ENCODE measurements at regions not wholly inside any gene's neighbourhood (a gene's known extent, or its start where the extent isn't known, plus 50 kb on each side); places are given as distances from the start of the nearest gene placed in this dataset.
A peak's percentile ranks its signal among the peaks of the same experiment; 100 is the strongest.
"Not testable (repeated sequence)": the region's sequence is repeated elsewhere in the genome, so short reads cannot be mapped to it uniquely, and the experiment has no call there.

DNA sequence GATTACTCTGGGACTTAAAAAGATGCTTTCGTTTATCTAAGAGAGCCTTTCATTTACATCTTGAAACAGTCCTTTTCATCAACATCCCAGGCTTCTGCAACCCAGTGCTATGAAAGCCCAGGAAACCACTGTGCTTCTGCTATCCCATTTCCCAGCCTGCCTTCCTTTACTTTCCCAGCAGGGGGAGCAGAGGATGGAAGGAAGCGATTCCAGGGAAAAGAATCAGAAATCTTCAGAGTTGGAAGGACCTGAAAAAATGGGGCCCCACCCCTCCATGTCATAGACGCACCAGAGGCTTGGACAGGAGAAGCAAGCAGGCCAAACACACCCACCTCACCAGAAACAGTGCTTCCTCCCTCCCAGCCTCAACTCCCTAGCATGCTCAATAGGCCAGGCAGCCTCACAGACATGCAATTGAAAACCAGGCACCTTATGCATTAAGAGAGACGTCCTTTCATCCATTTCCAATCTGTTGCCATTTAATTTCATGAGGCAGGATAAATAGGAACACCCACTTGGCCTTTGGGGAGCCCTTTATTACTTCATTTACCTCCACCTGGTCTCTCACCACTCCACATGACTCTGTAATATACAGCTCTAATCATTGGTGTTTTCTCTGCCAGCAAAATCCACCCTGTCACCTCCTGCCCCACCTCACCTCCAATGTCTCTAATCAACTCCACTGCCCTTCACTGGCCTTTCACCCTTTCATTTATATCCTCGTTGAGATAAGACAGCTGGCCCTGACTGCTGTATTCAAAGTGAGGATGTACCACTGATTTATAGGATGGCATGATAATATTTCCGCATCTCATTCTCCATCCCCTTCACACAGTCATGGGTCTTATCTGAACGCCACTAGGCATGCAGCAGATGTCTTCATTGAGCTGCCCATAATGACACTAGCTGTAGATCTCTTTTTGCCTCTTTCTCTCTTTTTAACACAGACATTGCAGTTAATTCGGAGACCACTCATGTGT lies 583.9 kb downstream of the NTRK3 start:
- DNase-seq: no peak

DNA sequence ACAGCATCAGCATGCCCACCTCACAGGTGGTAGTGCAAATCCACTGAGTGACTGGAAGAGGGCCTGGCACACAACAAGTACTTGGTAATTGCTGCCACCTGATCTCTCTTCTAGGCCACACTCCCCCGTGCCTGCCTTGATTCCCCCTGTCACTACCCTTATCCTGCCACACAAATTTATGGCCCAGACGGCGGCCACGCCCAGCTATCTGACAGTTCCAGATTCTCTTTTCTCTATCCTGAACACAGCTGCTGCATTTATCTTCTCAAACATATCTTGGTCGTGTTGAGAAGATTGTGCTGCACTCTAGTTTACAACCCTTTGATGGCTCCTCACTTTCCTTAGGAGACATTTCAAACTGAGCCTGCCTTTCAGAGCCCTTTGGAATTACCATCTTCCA lies 585.2 kb downstream of the NTRK3 start:
- no peak for DNase-seq

DNA sequence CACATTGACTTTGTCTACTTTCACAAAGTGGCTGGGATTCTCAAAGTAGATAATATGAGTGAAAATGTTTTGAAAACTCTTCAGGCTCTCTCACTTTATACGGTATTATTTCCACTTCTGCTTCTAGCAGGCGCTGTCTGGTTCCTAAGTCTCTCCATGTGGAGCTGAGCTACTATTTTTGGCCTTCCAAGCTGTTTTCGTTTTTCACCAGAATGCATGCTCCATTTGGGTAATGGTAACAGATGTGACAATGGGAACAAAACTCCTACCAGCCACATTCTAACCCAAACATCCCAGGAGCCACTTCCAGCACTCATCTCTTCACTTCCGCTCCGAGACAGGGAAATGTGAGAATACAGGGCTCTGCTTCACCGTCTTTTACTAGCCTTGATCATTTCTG lies 586.7 kb downstream of the NTRK3 start:
- peak in 1 of 2 donors; percentile 43 for DNase-seq

DNA sequence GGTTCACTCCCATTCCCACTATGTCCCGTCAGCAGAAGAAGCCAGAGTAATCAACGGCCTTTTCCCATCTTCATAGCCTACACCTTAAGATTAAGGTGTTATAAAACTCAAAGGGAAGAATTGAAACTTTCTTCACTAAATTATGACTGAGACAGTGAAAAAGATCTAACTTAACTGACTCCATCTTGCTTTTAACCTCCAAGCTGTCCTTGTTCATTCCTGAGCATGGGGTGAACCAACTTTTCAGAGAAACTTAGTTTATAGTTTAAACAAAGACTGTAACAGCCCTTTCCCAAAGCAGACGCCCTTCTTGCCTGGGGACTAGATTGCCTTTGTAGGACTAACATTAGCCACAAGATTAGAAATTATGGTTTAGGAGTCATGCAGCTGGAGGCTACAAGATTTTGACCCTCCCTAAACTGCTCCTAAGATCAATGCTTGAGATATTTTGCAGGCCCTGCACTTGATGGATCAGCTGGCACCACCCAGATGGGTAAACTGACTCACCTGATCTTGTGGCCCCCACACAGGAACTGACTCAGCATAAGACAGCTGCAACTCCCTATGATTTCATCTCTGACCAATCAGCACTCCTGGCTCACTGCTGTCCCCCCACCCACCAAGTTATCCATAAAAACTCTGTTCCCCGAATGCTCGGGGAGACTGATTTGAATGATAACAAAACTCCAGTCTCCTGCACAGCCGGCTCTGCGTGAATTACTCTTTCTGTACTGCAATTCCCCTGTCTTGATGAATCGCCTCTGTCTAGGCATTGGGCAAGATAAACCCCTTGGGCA lies 587.6 kb downstream of the NTRK3 start:
- not testable (repeated sequence) for DNase-seq

DNA sequence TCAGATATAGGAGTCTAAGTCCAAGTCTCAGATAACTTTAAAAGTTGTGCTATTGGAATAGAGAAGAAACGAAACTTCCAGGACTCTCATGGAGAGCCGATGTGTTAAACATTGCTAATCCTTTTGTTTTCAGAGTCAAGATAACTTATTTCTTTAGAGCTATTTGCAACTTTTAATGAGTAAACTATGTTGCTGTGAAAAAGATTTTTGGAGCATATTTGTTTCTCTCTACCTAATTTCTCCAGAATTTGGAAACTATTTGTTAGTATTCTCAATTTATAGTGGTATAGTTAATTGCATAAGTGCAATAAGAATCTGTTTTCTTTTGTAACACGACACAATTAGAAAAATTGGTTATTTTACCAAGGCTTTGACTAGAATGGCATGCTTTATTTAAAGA lies 588.9 kb downstream of the NTRK3 start:
- no peak for DNase-seq

DNA sequence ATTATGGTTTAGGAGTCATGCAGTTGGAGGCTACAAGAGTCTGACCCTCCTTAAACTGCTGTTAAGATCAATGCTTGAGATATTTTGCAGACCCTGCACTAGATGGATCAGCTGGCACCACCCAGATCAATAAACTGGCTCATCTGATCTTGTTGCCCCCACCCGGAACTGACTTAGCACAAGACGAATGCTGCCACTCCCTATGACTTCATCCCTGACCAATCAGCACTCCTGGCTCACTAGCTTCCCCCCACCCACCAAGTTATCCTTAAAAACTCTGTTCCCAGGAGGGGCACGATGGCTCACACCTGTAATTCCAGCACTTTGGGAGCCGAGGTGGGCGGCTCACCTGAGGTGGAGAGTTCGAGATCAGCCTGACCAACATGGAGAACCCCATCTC lies 594.0 kb downstream of the NTRK3 start:
- no peak for DNase-seq

DNA sequence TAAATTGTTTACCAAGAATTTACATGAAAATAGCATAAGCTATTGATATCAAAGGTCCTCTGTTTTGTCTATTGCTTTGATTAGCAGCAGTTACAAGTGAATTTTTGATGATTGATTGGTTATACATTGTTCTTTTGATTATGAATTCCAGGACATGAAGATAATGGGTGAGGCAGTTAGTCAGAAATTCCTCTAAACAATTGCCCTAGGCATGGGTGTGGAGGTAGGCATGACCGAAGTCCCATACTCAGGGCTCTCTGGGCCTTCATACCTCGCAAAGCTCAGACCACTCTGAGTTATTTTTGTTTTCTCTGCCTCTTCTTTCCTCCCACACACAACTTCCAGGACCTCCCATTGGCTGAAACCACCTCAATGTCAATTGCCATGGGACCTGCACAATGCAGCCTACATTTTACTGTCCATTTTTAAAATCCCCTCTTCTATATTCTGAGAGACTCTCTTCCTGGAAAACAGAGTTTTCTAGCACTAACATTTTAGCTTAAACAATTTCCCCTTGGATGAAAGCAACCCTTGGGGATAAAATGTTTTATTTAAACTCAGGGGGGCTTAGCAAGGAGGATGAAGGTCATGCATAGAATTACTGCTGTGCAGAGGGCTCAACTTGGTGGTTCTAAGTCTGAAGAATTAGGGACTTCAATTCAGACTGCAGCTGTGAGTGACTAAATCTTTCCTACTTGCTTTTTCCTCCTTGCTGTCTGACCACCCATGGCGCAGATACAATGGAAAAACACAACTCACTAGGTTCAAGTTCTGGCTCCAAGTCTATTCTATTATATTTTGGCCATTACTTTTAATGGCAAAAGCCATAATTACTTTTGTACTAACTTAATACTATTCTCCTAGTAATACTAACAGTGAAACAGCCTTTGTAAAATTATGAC lies 594.8 kb downstream of the NTRK3 start:
- DNase-seq: no peak

DNA sequence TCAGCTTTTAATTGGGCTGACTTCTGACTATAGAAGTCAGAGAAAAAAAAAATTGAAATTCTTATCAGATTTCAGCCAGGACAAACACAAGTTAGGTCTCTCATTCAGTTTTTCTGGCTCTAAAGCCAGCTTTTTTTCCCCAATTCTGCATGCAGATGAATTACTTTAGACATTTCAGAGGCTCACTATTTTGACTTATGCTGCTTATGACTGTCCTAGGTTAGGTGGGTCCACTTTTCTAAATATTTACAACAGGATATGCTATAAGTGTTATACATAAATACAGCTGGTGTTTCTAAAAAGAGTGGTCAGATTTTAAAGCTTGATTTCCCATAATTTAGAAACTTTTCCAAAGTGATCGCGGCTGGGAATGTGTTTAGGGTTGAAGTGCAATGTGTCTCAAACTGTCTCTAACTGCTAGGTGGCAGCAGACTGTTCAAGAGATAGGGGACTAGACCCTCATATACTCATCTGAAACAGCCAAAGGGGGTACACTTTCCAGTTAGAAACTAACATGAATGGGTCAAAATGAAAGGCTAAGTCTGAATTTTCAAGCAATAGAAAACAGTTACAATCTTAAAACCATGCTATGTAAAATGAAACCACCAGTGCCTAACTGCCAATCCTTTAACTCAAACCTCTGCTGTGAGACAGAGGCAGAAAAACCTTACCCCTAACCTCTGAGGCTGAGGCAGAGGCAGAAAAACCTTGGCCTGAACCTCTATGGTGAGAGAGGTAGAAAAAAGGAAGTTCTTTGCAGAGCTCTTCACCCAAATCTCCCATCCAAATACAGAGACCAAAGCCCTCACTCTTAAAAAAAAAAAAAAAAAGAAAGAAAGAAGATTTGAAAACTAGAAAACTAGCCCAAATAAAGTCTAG lies 596.0 kb downstream of the NTRK3 start:
- DNase-seq: no peak

DNA sequence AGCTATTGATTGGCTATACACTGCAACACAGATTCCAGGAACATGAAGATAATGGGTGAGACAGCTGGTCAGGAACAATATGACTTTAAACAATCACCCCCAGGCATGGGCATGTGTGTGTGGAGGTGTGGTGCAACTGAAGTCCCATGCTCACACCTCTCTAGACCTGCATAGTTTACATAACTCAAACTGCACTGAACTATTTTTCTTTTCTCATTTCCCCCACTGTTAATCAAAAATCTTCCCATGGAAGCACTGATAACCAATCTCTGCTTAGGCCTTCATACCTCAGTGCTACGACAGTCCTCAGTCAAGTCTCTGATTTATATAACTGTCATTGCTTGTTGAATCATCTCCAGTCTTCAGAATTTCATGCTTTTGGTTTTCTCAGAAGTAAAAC lies 600.2 kb downstream of the NTRK3 start:
- DNase-seq: no peak

DNA sequence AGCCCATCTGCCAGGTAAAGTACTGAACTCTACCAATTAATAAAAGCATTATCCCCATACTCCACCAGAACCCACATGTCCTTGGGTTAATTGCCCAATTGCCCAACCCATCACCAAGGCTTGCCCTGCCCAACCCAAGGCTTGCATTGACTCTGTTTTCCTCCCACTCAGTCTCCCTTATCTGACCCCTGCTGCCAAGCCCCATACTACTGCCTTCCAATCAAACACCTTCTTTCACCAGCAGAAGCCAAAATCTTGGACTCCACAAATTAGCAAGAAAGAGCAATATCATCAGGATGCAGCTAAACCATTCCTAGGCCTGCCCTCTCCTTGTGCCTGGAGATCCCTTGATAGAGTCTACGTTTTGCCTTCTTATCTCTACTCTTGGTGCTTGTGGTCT lies 602.9 kb downstream of the NTRK3 start:
- no peak for DNase-seq

DNA sequence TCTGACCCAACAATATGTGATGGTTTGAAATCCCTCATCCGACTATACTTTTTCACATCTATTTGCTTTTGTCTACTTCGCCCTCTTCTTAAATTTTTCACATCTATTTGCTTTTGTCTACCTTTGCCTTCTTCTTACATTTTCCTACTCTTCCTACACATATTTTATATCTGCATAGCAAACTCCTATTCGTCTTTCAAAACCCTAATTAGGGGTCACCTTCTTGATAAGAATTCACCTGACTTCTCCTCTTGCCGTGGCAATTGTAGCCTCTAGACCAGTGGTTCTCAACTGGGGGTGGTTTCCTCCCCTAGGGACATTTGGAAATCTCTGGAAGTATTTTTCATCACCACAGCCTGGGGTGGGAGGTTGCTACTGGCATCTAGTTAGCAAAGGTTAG lies 607.4 kb downstream of the NTRK3 start:
- DNase-seq: no peak

DNA sequence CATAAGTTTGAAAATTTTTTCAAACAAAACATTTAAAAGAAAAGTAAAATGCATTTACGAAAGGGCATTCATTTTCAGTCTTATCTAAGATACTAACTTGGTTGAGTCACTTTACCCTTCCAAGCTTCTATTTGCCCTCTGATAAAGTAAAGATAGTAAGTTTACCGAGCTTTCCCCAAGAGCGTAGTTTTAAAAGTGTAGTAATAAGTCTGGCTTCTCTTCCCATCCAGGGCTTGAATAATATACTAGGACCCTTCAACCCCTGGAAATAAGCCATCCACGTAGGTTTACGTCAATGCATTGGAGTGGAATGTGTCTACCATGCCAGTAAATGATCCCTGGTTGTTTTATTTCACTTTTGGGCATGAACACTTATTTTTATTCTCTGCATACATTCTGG lies 608.3 kb downstream of the NTRK3 start:
- no peak for DNase-seq

DNA sequence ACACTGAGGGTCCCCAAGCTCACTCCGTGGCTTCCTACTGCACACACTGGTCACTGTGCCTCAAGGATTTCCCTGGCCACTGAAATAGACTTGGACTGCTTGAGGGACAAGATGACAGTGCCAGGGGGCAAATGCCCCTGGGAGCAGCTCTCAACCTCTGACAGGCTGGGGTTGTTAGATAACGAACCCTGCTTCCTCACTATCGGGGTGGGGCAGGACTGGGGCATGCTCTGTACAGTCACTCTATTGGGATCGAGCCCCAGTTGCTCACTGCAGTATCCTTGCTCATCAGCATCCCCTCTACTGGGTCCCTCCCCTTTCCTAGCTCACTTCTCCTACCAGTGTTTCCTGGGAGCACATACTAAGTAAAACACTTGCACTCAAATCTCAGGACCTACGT lies 610.8 kb downstream of the NTRK3 start:
- no peak for DNase-seq

DNA sequence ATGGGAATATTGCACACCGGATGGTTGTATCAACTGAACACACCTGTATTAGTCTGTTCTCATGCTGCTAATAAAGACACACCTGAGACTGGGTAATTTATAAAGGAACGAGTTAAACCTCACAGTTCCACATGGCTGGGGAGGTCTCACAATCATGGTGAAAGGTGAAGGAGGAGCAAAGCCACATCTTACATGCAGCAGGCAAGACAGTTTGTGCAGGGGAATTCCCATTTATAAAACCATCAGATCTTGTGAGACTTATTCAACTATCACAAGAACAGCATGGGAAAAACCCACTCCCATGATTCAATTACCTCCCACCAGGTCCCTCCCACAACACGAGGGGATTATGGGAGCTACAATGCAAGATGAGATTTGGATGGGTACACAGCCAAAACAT lies 613.5 kb downstream of the NTRK3 start:
- DNase-seq: not testable (repeated sequence)

DNA sequence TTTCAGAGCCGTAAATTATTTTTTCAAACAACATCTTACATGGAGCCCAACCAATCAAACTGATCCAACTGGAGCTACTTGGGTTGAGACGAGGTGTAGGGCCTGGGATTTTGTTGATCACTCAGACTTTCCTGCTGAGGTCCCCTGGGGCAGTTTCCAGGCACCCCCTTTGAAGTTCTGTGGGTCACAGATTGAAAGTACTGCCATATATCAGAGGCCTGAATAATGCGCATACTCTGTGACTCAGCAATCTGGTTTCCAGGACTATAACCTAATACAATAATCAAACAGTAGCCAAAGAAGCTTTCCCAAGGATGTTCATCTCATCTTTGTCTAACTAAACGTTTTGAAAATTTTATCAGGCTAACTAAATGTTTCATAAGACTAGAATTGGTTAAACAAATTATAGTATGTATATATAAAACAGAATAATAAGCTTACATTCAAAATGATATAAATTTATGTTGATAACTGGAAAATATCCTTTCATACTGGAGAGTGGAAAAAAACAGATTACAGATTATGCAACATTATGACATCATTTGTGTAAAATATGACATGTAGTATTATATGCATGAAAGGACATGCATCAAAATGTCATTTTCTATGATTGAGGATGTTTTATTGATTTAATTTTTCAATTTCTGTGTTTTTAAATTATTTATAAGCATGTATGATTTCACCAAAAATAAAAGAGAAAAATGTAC lies 617.1 kb downstream of the NTRK3 start:
- no peak for DNase-seq

DNA sequence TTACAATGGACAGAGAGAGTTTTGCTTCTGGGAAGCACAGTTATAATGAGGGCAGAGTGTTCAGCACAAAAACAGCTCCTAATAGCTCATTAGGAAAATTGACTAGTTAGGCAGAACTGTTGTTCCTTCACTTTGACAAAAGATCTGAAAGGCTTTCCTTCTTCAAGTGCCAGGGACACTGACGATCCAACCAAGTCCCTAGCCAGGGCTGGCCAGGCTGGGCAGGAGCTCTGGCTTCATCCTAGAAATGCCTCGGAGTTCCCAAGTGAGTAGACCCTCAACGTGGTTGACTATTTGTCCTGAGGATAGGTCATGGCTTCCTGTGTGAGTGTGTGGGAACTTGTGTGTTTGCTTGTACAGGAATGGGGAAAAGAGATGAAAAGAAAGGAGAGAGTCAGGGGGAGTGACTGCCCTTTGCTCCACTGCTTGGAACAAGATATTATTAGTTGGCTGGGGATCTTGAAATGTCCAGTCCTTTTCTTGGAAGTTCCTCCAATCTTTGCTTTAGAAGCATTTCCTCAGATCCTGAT lies 617.9 kb downstream of the NTRK3 start:
- peak in 1 of 2 donors; percentile 31 for DNase-seq

DNA sequence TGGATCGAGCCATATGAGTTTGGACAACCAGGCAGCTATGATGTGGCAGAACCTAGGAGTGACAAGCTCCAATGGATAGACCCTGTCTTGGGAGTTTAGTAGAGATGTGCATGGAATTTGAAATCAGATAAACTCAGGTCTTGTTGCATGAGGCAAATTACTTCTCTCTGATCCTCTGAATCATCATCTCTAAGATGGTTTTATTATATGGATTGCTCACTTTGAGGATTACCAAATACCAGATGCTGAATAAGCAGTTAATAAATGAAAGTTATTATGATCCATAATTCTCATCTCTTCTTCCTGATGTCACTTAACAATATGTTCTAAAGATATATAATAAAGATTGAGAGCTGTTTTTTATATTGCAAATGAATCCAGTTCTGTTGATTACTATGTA lies 622.2 kb downstream of the NTRK3 start:
- no peak for DNase-seq

DNA sequence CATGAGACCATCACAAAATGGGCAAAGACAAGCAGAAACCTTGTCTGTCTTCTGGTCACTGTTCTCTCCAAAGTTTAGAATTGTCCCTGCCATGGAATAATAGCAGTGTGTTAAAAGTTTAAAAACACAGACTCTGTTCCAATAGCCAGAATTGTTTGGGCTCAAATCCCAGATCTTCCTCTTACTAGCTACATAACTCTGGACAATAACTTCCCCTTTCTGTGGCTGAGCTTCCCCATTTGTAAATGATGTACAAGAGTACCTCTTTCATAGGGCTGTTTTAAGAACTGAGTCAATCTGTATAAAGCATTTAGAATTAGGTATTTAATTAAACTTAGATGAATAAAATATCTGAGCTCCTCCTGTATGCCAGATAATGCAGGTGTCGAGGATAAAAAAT lies 623.0 kb downstream of the NTRK3 start:
- peak in 1 of 2 donors; percentile 10 for DNase-seq

DNA sequence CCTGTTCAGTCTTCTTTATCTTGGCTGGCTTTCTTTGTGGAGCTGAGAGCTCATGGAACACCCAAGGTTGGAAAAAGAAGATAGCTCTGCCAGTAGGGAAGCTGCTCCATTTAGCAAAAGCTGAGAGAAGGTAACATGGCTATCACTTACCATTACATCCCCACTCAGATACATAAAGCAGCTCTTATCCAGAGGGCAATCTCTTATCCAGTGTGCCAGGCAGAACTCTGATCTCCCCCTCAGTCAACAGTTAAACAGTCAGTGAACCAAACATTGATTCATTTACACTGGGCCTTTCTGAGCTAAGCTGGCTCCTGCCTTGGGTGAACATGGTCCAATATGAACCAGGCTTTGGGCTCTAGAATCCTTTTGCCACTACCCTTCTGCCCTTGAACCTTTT lies 624.2 kb downstream of the NTRK3 start:
- DNase-seq: no peak

DNA sequence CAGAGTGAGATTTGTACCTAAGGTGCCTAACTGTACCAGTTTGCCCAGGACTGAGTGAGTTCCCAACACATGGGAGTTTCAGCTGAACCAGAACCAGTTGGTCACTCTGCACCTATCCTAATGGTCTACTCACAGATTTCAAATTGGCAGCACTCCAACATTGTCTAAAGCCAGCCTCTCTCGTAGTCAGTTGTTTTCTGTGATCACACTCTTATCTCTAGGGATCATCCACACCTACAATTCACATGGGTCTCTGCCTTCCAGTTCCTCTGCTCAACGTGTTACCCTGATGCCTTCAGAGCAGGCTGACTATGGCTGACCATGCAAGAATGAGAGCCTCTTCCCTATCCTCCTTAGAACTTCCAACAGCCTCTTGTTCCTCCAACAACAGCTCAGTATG lies 624.8 kb downstream of the NTRK3 start:
- no peak for DNase-seq

DNA sequence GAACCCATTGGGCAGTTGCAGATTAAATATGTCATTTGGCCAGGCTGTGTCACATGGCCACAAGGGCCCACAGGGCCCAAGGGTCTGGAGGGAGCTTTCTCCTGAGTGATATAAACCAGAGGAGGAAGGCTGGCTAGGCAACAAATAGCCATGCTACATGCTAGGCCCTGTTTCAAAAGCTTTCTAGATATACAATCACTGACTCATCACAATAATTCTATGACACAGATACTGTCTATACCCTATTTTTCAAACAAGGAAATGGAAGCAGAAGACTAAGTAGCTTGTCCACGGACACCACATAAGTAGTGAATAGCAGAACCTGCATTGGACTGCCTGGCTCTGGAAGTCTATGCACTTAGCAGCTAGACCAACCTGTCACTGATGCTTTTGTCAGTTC lies 625.4 kb downstream of the NTRK3 start:
- DNase-seq: no peak
